ENCODE measurements at regions not wholly inside any gene's neighbourhood (a gene's known extent, or its start where the extent isn't known, plus 50 kb on each side); places are given as distances from the start of the nearest gene placed in this dataset.

GRCh38 chr3:76811418-76811817 is 228.5 kb upstream of the ROBO2 start:
- Histone ChIP-seq H3K79me2 (ENCODE audit: control insufficient read depth in 1 of 2, insufficient read depth in 2 of 2, low read length in 2 of 2) (no peaks in the 10 kb centered on the region), H2BK12ac (ENCODE audit: low read depth, low read length) (no peak overlapping the region), H3K4me3 (ENCODE audit: extremely low read depth in 1 of 4, insufficient read depth in 2 of 4, low read depth in 3 of 4, low read length in 4 of 4) (no peak overlapping the region), H4K8ac (ENCODE audit: extremely low read depth, insufficient read depth, low read length) (no peak overlapping the region), H2BK120ac (replicated peaks; ENCODE audit: low read depth, low read length) (no peak overlapping the region), H3K14ac (ENCODE audit: insufficient read length) (no peak overlapping the region), H3K4me2 (ENCODE audit: insufficient read depth in 1 of 2, low read depth in 2 of 2, low read length in 2 of 2) (no peak overlapping the region), H3K56ac (replicated peaks; ENCODE audit: insufficient read length, low read depth, low read length) (no peak overlapping the region), H3K4ac (replicated peaks; ENCODE audit: insufficient read length, low read depth, low read length) (no peak overlapping the region), H4K20me1 (replicated peaks in 1 of 2; ENCODE audit: control insufficient read depth in 1 of 2, insufficient read depth in 2 of 2, low read length in 2 of 2) (no peaks in the 10 kb centered on the region), H3K23me2 (ENCODE audit: low read depth, low read length) (no peaks in the 10 kb centered on the region), H3K79me1 (ENCODE audit: low read depth, low read length) (no peaks in the 10 kb centered on the region), H3K27me3 (replicated peaks in 1 of 4; ENCODE audit: control insufficient read depth in 3 of 4, extremely low read depth in 1 of 4, insufficient read depth in 3 of 4, low read length in 3 of 4) (peaks cover 0 to 1% (median 0%) of the 10 kb centered on the region in 4 experiments; a peak in 1 of 7 replicates), H3K27ac (ENCODE audit: low read depth, low read length) (no peak overlapping the region), H3K9ac (replicated peaks in 1 of 4; ENCODE audit: extremely low read depth in 1 of 4, low read depth in 3 of 4, low read length in 3 of 4) (no peak overlapping the region), H3K4me1 (replicated peaks in 1 of 4; ENCODE audit: control insufficient read depth in 3 of 4, insufficient read depth in 4 of 4, low read length in 3 of 4) (no peaks in the 10 kb centered on the region), H2BK20ac (ENCODE audit: low read length) (no peak overlapping the region), H2AK5ac (ENCODE audit: low read depth, low read length) (no peak overlapping the region), H3K18ac (ENCODE audit: extremely low read depth, low read length) (no peak overlapping the region), H3K23ac (ENCODE audit: insufficient read length) (no peak overlapping the region), H3K9me3 (ENCODE audit: insufficient read depth in 2 of 2, low read depth in 1 of 2, low read length in 1 of 2) (no peaks in the 10 kb centered on the region), H4K91ac (replicated peaks; ENCODE audit: insufficient read length, low read length) (no peak overlapping the region), H2BK15ac (ENCODE audit: low read length) (no peak overlapping the region), H2AFZ (ENCODE audit: low read length) (no peak overlapping the region), H3K36me3 (ENCODE audit: control insufficient read depth in 2 of 4, insufficient read depth in 4 of 4, low read length in 3 of 4) (no peaks in the 10 kb centered on the region), H2BK5ac (ENCODE audit: low read depth, low read length) (no peak overlapping the region), H4K5ac (ENCODE audit: insufficient read length, low read depth, low read length) (no peak overlapping the region)
- no peak for TF ChIP-seq SAP30 (IDR thresholded peaks at IDR 0.05; ENCODE audit: insufficient read depth, insufficient replicate concordance, low read length)
- TF ChIP-seq RFX5 (IDR thresholded peaks at IDR 0.05; ENCODE audit: borderline replicate concordance, low read depth, low read length), result no peak
- no peak for TF ChIP-seq CBX5 (IDR thresholded peaks at IDR 0.05; ENCODE audit: low read depth, low read length)
- no peak for TF ChIP-seq GTF2F1 (IDR thresholded peaks at IDR 0.05; ENCODE audit: borderline replicate concordance, low read depth, low read length)
- TF ChIP-seq CEBPB (IDR thresholded peaks at IDR 0.05; ENCODE audit: low read depth, low read length), result no peak
- TF ChIP-seq TAF7 (optimal IDR thresholded peaks at IDR 0.05; ENCODE audit: borderline replicate concordance, low read depth, low read length), result no peak
- TF ChIP-seq GABPA (IDR thresholded peaks at IDR 0.05; ENCODE audit: borderline replicate concordance, insufficient read depth, low read length), result no peak
- no peak for TF ChIP-seq E2F6 (IDR thresholded peaks at IDR 0.05)
- no peak for TF ChIP-seq EGR1 (IDR thresholded peaks at IDR 0.05; ENCODE audit: borderline replicate concordance, low read depth, low read length)
- no peak for TF ChIP-seq POLR2A (IDR thresholded peaks at IDR 0.05; ENCODE audit: control extremely low read depth in 1 of 2, low read depth in 2 of 2, low read length in 2 of 2)
- FAIRE-seq (no peak), DNase-seq (ENCODE audit: low read depth in 1 of 2, low spot score in 2 of 2) (no peak)
- 93% methylated on average over 1 of the region's 1 CpG; no CpG with 5 or more reads in 1 of the 2 experiments for WGBS, 2 experiments (ENCODE audit: extremely low coverage in 1 of 2, insufficient coverage in 1 of 2, insufficient read length in 1 of 2, insufficient replicate concordance in 2 of 2, low coverage in 1 of 2, low lambda C conversion rate in 2 of 2, missing lambda C conversion rate in 1 of 2)
- CTCF ChIA-PET (ENCODE audit: partially characterized antibody), result interaction anchor here (0.6 kb wide), 1 partner anchor 154 kb away, joined by 3 read pairs; no protein-coding TSS in a partner anchor
- POLR2A ChIA-PET (ENCODE audit: partially characterized antibody), result no interaction called here

Data from H1 (cell line).